ENCODE measurements at regions not wholly inside any gene's neighbourhood (a gene's known extent, or its start where the extent isn't known, plus 50 kb on each side); places are given as distances from the start of the nearest gene placed in this dataset.

DNA sequence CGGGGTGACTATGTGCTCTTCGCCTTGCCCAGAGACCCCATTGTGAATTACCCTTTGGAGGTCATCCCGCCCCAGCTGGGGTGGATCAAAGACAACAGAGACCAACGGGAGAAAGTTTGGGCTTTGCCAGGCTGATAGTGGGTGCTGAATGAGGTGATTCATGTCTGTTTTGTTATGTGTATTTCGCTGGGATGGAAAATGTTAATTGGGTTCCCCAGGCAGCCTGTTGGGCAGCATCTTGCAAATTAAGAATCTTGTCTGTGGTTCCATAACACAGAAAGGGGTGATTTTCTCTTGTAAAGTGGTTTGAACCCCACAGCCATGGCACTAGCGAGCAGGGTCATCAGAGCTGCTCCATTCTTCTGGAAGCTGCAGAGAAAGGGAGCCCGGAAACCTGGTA is 63.1 kb upstream of the UNC93A start:
- no peak for DNase-seq (ENCODE audit: low read depth in 1 of 2, low spot score in 1 of 2)
- TF ChIP-seq, protein P1, sequence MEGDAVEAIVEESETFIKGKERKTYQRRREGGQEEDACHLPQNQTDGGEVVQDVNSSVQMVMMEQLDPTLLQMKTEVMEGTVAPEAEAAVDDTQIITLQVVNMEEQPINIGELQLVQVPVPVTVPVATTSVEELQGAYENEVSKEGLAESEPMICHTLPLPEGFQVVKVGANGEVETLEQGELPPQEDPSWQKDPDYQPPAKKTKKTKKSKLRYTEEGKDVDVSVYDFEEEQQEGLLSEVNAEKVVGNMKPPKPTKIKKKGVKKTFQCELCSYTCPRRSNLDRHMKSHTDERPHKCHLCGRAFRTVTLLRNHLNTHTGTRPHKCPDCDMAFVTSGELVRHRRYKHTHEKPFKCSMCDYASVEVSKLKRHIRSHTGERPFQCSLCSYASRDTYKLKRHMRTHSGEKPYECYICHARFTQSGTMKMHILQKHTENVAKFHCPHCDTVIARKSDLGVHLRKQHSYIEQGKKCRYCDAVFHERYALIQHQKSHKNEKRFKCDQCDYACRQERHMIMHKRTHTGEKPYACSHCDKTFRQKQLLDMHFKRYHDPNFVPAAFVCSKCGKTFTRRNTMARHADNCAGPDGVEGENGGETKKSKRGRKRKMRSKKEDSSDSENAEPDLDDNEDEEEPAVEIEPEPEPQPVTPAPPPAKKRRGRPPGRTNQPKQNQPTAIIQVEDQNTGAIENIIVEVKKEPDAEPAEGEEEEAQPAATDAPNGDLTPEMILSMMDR (IDR thresholded peaks at IDR 0.05; ENCODE audit: insufficient read depth, low read length), result no peak
- H3K27ac ChIP-seq (replicated peaks), result no peak overlapping the region
- no peak overlapping the region for H3K4me3 ChIP-seq (replicated peaks; ENCODE audit: insufficient read depth, low read length)
- no peaks in the 10 kb centered on the region for H3K27me3 ChIP-seq (ENCODE audit: insufficient read depth, poor library complexity, severe bottlenecking)

DNA sequence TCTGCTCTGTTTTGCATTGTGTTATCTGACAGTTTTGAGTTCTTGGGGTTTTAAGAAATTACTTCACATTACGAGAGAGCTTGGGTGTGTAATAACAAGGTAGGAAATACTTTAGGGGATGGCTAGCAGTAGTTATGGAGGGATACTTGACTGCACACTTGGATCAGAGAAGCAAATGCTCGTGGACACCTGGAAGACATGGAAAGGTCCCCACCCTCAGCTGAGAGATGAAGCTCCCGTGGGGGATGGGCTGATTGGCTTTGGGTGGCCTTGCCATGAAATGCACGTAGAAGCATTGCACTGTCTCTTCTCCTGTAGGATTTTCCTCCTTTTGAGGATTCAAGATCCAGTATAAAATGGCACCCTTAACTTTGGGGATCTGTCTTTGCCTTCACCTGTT is 61.5 kb upstream of the UNC93A start:
- no peak for DNase-seq (ENCODE audit: low read depth in 1 of 2, low spot score in 1 of 2)
- no peak overlapping the region for H3K27ac ChIP-seq (replicated peaks)

DNA sequence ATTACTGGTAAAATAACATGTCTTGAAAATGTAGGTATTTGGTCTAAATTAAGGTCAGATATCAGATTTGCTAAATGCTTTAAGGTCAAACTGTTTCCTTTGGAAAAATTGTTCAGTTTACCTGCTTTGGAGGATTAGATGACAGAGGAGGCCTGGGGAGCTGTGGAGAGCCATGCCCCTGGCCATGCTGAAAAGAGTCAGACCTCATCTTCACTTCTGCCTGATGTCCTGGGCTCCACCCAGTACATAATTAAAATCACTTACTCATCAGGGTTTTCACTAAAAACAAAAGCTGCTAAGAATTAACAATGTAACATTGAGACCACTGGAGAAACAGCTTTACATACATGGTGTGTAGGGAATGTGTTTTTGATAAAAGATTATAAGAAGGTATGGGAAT is 60.8 kb upstream of the UNC93A start:
- Histone ChIP-seq H3K27me3 (ENCODE audit: insufficient read depth, poor library complexity, severe bottlenecking) (peaks cover 8% of the 10 kb centered on the region), H3K4me3 (replicated peaks; ENCODE audit: insufficient read depth, low read length) (no peak overlapping the region), H3K27ac (replicated peaks) (no peak overlapping the region)
- no peak for DNase-seq (ENCODE audit: low read depth in 1 of 2, low spot score in 1 of 2)
- no peak for TF ChIP-seq SPI1 (IDR thresholded peaks at IDR 0.05; ENCODE audit: borderline replicate concordance, low read depth)
- no peak for TF ChIP-seq GABPA (IDR thresholded peaks at IDR 0.05; ENCODE audit: low read depth)
- TF ChIP-seq, protein P2, sequence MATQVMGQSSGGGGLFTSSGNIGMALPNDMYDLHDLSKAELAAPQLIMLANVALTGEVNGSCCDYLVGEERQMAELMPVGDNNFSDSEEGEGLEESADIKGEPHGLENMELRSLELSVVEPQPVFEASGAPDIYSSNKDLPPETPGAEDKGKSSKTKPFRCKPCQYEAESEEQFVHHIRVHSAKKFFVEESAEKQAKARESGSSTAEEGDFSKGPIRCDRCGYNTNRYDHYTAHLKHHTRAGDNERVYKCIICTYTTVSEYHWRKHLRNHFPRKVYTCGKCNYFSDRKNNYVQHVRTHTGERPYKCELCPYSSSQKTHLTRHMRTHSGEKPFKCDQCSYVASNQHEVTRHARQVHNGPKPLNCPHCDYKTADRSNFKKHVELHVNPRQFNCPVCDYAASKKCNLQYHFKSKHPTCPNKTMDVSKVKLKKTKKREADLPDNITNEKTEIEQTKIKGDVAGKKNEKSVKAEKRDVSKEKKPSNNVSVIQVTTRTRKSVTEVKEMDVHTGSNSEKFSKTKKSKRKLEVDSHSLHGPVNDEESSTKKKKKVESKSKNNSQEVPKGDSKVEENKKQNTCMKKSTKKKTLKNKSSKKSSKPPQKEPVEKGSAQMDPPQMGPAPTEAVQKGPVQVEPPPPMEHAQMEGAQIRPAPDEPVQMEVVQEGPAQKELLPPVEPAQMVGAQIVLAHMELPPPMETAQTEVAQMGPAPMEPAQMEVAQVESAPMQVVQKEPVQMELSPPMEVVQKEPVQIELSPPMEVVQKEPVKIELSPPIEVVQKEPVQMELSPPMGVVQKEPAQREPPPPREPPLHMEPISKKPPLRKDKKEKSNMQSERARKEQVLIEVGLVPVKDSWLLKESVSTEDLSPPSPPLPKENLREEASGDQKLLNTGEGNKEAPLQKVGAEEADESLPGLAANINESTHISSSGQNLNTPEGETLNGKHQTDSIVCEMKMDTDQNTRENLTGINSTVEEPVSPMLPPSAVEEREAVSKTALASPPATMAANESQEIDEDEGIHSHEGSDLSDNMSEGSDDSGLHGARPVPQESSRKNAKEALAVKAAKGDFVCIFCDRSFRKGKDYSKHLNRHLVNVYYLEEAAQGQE (IDR thresholded peaks at IDR 0.05; ENCODE audit: insufficient replicate concordance, low read depth), result no peak
- no peak for TF ChIP-seq POLR2AphosphoS5 (IDR thresholded peaks at IDR 0.05; ENCODE audit: low read depth)
- TF ChIP-seq, protein P1 (IDR thresholded peaks at IDR 0.05; ENCODE audit: insufficient read depth, low read length), result no peak

More for the DNA sequence above, 61.5 kb upstream of the UNC93A start:
- no peak for TF ChIP-seq POLR2AphosphoS5 (IDR thresholded peaks at IDR 0.05; ENCODE audit: low read depth)
- Histone ChIP-seq H3K27me3 (ENCODE audit: insufficient read depth, poor library complexity, severe bottlenecking) (peaks cover 8% of the 10 kb centered on the region), H3K4me3 (replicated peaks; ENCODE audit: insufficient read depth, low read length) (no peak overlapping the region)

DNA sequence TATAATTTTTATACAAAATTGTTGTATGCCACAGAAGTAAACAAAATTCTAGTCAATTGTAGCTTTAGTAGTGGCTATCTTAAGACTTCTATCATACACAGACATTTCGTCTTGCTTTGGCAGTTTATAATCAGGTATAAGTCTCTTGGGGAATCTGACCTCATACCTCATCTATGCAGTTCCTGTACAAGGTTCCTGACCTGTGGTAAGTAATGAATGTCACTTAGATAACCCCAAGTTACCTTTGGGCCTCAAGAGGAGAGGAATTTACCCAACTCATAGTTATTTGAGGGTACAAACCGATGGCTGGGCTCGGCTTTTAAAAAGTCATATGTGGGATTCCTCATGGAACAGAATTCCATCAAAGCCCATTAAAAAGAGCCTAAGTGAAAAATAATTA is 58.8 kb upstream of the UNC93A start:
- TF ChIP-seq, protein P1 (IDR thresholded peaks at IDR 0.05; ENCODE audit: insufficient read depth, low read length), result no peak
- TF ChIP-seq, protein P2 (IDR thresholded peaks at IDR 0.05; ENCODE audit: insufficient replicate concordance, low read depth), result no peak
- no peak for TF ChIP-seq GABPA (IDR thresholded peaks at IDR 0.05; ENCODE audit: low read depth)
- TF ChIP-seq SPI1 (IDR thresholded peaks at IDR 0.05; ENCODE audit: borderline replicate concordance, low read depth), result no peak
- TF ChIP-seq POLR2AphosphoS5 (IDR thresholded peaks at IDR 0.05; ENCODE audit: low read depth), result no peak
- Histone ChIP-seq H3K27me3 (ENCODE audit: insufficient read depth, poor library complexity, severe bottlenecking) (peaks cover 8% of the 10 kb centered on the region), H3K27ac (replicated peaks) (no peak overlapping the region), H3K4me3 (replicated peaks; ENCODE audit: insufficient read depth, low read length) (no peak overlapping the region)
- no peak for DNase-seq (ENCODE audit: low read depth in 1 of 2, low spot score in 1 of 2)

Data from HL-60 (cell line).